Tibial nerve (tissue), 4 donors: ENCODE measurements at regions not wholly inside any gene's neighbourhood (a gene's known extent, or its start where the extent isn't known, plus 50 kb on each side); places are given as distances from the start of the nearest gene placed in this dataset.
"Not testable (repeated sequence)": the region's sequence is repeated elsewhere in the genome, so short reads cannot be mapped to it uniquely, and the experiment has no call there.

Experiments used
- EP300 ChIP-seq, 2 donors: sonication (generic); formaldehyde crosslinking; IDR thresholded peaks; one replicate each; pipeline ENCODE4 v1.6.1; 2017; ENCODE audit warnings: antibody characterized with exemption in 2 of 2, mild to moderate bottlenecking in 1 of 2
- POLR2A ChIP-seq, 2 donors: fragments of 450-650 bp; IDR thresholded peaks; one replicate each; pipeline ENCODE4 v1.6.1; 2017; ENCODE audit warnings: antibody characterized with exemption in 2 of 2, mild to moderate bottlenecking in 2 of 2, moderate library complexity in 2 of 2
- TF ChIP-seq, protein P1 (sequence below), 5 experiments: fragments of 200-600 bp in 3 of 5; fragments of 450-650 bp in 2 of 5; sonication (generic) in 3 of 5; IDR thresholded peaks; one replicate each; pipeline ENCODE4 v1.5.1; 2016 to 2019; ENCODE audit warnings: antibody characterized with exemption in 5 of 5, mild to moderate bottlenecking in 3 of 5, moderate library complexity in 2 of 5

DNA sequence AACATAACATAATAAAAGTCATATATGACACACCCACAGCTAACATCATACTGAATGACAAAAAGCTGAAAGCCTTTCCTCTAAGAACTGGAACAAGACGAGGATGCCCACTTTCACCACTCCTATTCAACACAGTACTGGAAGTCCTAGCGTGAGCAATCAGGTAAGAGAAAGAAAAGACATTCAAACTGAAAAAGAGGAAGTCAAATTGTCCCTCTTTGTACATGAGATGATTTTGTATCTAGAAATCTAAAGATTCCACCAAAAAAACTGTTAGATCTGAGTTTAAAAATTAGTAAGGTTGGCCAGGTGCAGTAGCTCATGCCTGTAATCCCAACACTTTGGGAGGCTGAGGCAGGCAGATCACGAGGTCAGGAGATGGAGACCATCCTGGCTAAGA lies 70.1 kb upstream of the PROKR2 start:
- TF ChIP-seq, protein P1, sequence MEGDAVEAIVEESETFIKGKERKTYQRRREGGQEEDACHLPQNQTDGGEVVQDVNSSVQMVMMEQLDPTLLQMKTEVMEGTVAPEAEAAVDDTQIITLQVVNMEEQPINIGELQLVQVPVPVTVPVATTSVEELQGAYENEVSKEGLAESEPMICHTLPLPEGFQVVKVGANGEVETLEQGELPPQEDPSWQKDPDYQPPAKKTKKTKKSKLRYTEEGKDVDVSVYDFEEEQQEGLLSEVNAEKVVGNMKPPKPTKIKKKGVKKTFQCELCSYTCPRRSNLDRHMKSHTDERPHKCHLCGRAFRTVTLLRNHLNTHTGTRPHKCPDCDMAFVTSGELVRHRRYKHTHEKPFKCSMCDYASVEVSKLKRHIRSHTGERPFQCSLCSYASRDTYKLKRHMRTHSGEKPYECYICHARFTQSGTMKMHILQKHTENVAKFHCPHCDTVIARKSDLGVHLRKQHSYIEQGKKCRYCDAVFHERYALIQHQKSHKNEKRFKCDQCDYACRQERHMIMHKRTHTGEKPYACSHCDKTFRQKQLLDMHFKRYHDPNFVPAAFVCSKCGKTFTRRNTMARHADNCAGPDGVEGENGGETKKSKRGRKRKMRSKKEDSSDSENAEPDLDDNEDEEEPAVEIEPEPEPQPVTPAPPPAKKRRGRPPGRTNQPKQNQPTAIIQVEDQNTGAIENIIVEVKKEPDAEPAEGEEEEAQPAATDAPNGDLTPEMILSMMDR (IDR thresholded peaks at IDR 0.05): not testable (repeated sequence)
- not testable (repeated sequence) for TF ChIP-seq EP300, POLR2A (IDR thresholded peaks at IDR 0.05)
